HEK293 (cell line): ENCODE measurements at regions not wholly inside any gene's neighbourhood (a gene's known extent, or its start where the extent isn't known, plus 50 kb on each side); places are given as distances from the start of the nearest gene placed in this dataset.

ENCODE experiments used
- CTCF ChIA-PET: fragments of 350-600 bp; formaldehyde crosslinking; extraction: SDS; loops from one replicate; lab custom pipeline; 2021; ENCODE audit warnings: antibody characterized with exemption; lab: Yijun Ruan, JAX
- POLR2A ChIA-PET: fragments of 300-600 bp; formaldehyde crosslinking; extraction: SDS; loops from one replicate; lab custom pipeline; 2020; ENCODE audit warnings: antibody characterized with exemption, inconsistent platforms; lab: Yijun Ruan, JAX
- H3K27ac ChIP-seq: fragments of 200-500 bp; sonication (Bioruptor generic); 2 replicates; pipeline ENCODE4 v1.5.1; 2014; ENCODE audit warnings: low read depth, low read length, control low read depth, inconsistent platforms; ENCODE audit errors: extremely low read depth
- H3K36me3 ChIP-seq, 2 experiments: fragments of 200-500 bp in 1 of 2; sonication (Bioruptor generic) in 1 of 2; 1 replicate in 1 of 2; 2 replicates in 1 of 2; pipeline ENCODE4 v1.5.1; 2014 to 2017; ENCODE audit warnings: inconsistent platforms in 2 of 2, low read length in 2 of 2; ENCODE audit not compliant: control insufficient read depth in 2 of 2, insufficient read depth in 1 of 2
- H3K4me1 ChIP-seq: fragments of 200-500 bp; sonication (Bioruptor generic); 2 replicates; pipeline ENCODE4 v1.5.1; 2014; ENCODE audit warnings: mild to moderate bottlenecking, low read length, inconsistent platforms; ENCODE audit not compliant: control insufficient read depth, insufficient read depth
- H3K4me3 ChIP-seq: 2 replicates; pipeline ENCODE4 v1.5.1; 2011; ENCODE audit warnings: low read depth, mild to moderate bottlenecking, control low read depth, low read length, moderate library complexity
- H3K9me3 ChIP-seq: fragments of 200-500 bp; sonication (Bioruptor generic); 2 replicates; pipeline ENCODE4 v1.5.1; 2014; ENCODE audit warnings: low read depth, low read length, inconsistent platforms; ENCODE audit not compliant: control insufficient read depth, insufficient read depth
- GLIS1 ChIP-seq: fragments of 450-650 bp; formaldehyde crosslinking; IDR thresholded peaks from 2 replicates; pipeline ENCODE4 v1.5.1; 2016; ENCODE audit warnings: missing biosample characterization, missing genetic modification characterization
- GLIS2 ChIP-seq: fragments of 450-650 bp; formaldehyde crosslinking; IDR thresholded peaks from 2 replicates; pipeline ENCODE4 v1.5.1; 2016; ENCODE audit warnings: missing biosample characterization, missing genetic modification characterization
- YY2 ChIP-seq: fragments of 450-650 bp; formaldehyde crosslinking; IDR thresholded peaks from 2 replicates; pipeline ENCODE4 v1.5.1; 2016; ENCODE audit warnings: missing biosample characterization, missing genetic modification characterization
- ZBTB20 ChIP-seq: fragments of 450-650 bp; formaldehyde crosslinking; IDR thresholded peaks from 2 replicates; pipeline ENCODE4 v1.5.1; 2016; ENCODE audit warnings: missing biosample characterization, missing genetic modification characterization
- ZBTB21 ChIP-seq: fragments of 450-650 bp; formaldehyde crosslinking; IDR thresholded peaks from 2 replicates; pipeline ENCODE4 v1.5.1; 2017; ENCODE audit warnings: missing biosample characterization, missing genetic modification characterization
- ZNF16 ChIP-seq: fragments of 450-650 bp; formaldehyde crosslinking; IDR thresholded peaks from 2 replicates; pipeline ENCODE4 v1.5.1; 2016; ENCODE audit warnings: low read depth, missing biosample characterization, missing genetic modification characterization
- ZNF23 ChIP-seq: fragments of 450-650 bp; formaldehyde crosslinking; IDR thresholded peaks from 2 replicates; pipeline ENCODE4 v1.5.1; 2016; ENCODE audit warnings: missing biosample characterization, missing genetic modification characterization, borderline replicate concordance
- ZNF24 ChIP-seq: fragments of 450-650 bp; formaldehyde crosslinking; IDR thresholded peaks from 2 replicates; pipeline ENCODE4 v1.5.1; 2016; ENCODE audit warnings: missing biosample characterization, missing genetic modification characterization
- ZNF311 ChIP-seq: fragments of 450-650 bp; formaldehyde crosslinking; IDR thresholded peaks from 2 replicates; pipeline ENCODE4 v1.5.1; 2017; ENCODE audit warnings: missing biosample characterization, missing genetic modification characterization, borderline replicate concordance
- ZNF335 ChIP-seq: fragments of 450-650 bp; formaldehyde crosslinking; conservative IDR thresholded peaks from 2 replicates; pipeline ENCODE4 v1.5.1; 2016; ENCODE audit warnings: missing biosample characterization, missing genetic modification characterization
- ZNF394 ChIP-seq: fragments of 450-650 bp; formaldehyde crosslinking; IDR thresholded peaks from 2 replicates; pipeline ENCODE4 v1.5.1; 2016; ENCODE audit warnings: missing biosample characterization, missing genetic modification characterization, mild to moderate bottlenecking, moderate library complexity, borderline replicate concordance
- ZNF473 ChIP-seq: fragments of 450-650 bp; formaldehyde crosslinking; IDR thresholded peaks from 2 replicates; pipeline ENCODE4 v1.5.1; 2017; ENCODE audit warnings: missing biosample characterization, missing genetic modification characterization
- ZNF658 ChIP-seq: fragments of 450-650 bp; formaldehyde crosslinking; IDR thresholded peaks from 2 replicates; pipeline ENCODE4; 2016; ENCODE audit warnings: missing biosample characterization, missing genetic modification characterization
- ZNF830 ChIP-seq: fragments of 450-650 bp; IDR thresholded peaks from 2 replicates; pipeline ENCODE4 v1.5.0; 2018; ENCODE audit warnings: missing biosample characterization, missing genetic modification characterization, low read depth, mild to moderate bottlenecking, moderate library complexity
- TF ChIP-seq, protein P1 (sequence below): fragments of 450-650 bp; formaldehyde crosslinking; IDR thresholded peaks from 2 replicates; pipeline ENCODE4 v1.5.1; 2016; ENCODE audit warnings: missing biosample characterization, missing genetic modification characterization, borderline replicate concordance
- TF ChIP-seq, protein P2 (sequence below): fragments of 450-650 bp; formaldehyde crosslinking; IDR thresholded peaks from 2 replicates; pipeline ENCODE4 v1.5.1; 2016; ENCODE audit warnings: missing biosample characterization, missing genetic modification characterization
- TF ChIP-seq, protein P3 (sequence below): fragments of 450-650 bp; formaldehyde crosslinking; IDR thresholded peaks from 2 replicates; pipeline ENCODE4 v1.5.1; 2016; ENCODE audit warnings: missing biosample characterization, missing genetic modification characterization
- TF ChIP-seq, protein P4 (sequence below): fragments of 450-650 bp; formaldehyde crosslinking; IDR thresholded peaks from 2 replicates; pipeline ENCODE4 v1.5.1; 2016; ENCODE audit warnings: missing biosample characterization, missing genetic modification characterization
- TF ChIP-seq, protein P5 (sequence below): fragments of 450-650 bp; formaldehyde crosslinking; optimal IDR thresholded peaks from 2 replicates; pipeline ENCODE3; 2016; ENCODE audit warnings: missing biosample characterization, mild to moderate bottlenecking, missing genetic modification characterization
- TF ChIP-seq, protein P6 (sequence below): fragments of 450-650 bp; IDR thresholded peaks from 2 replicates; pipeline ENCODE4 v1.5.1; 2018; ENCODE audit warnings: missing biosample characterization, missing genetic modification characterization

DNA sequence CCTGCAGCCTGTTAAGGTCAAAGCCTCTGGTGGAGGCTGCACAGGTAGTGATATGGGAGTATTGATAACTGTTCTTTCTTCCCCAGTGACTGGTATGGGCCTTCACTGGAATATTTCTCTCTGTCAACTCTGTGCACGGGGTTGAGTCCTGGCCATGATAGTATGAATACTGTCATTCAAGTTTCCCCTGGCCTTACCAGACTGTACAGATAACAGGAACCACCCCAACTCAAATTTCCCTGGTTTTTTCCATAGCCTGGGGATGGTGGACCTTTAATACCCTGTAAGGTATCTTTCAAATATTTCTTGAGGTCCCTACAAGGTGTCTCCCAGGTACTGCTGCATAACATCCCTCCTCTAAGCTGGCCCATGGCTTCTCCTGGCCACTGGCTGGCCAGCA lies 51.4 kb upstream of the TNFAIP3 start:
- POLR2A ChIA-PET, result no interaction called here
- Histone ChIP-seq H3K27ac (no peak overlapping the region), H3K36me3 (no peaks in the 10 kb centered on the region), H3K4me3 (no peak overlapping the region)
- TF ChIP-seq ZNF830 (tag by site-specific recombination) (no peak), ZNF16 (no peak), ZNF23 (no peak), ZNF658 (no peak), ZNF473 (tag by site-specific recombination) (no peak), ZBTB21 (tag by site-specific recombination) (no peak), GLIS1 (tag by site-specific recombination) (no peak), ZNF335 (tag by site-specific recombination) (no peak)
- TF ChIP-seq, protein P1, sequence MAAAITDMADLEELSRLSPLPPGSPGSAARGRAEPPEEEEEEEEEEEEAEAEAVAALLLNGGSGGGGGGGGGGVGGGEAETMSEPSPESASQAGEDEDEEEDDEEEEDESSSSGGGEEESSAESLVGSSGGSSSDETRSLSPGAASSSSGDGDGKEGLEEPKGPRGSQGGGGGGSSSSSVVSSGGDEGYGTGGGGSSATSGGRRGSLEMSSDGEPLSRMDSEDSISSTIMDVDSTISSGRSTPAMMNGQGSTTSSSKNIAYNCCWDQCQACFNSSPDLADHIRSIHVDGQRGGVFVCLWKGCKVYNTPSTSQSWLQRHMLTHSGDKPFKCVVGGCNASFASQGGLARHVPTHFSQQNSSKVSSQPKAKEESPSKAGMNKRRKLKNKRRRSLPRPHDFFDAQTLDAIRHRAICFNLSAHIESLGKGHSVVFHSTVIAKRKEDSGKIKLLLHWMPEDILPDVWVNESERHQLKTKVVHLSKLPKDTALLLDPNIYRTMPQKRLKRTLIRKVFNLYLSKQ, result no peak
- TF ChIP-seq, protein P2, sequence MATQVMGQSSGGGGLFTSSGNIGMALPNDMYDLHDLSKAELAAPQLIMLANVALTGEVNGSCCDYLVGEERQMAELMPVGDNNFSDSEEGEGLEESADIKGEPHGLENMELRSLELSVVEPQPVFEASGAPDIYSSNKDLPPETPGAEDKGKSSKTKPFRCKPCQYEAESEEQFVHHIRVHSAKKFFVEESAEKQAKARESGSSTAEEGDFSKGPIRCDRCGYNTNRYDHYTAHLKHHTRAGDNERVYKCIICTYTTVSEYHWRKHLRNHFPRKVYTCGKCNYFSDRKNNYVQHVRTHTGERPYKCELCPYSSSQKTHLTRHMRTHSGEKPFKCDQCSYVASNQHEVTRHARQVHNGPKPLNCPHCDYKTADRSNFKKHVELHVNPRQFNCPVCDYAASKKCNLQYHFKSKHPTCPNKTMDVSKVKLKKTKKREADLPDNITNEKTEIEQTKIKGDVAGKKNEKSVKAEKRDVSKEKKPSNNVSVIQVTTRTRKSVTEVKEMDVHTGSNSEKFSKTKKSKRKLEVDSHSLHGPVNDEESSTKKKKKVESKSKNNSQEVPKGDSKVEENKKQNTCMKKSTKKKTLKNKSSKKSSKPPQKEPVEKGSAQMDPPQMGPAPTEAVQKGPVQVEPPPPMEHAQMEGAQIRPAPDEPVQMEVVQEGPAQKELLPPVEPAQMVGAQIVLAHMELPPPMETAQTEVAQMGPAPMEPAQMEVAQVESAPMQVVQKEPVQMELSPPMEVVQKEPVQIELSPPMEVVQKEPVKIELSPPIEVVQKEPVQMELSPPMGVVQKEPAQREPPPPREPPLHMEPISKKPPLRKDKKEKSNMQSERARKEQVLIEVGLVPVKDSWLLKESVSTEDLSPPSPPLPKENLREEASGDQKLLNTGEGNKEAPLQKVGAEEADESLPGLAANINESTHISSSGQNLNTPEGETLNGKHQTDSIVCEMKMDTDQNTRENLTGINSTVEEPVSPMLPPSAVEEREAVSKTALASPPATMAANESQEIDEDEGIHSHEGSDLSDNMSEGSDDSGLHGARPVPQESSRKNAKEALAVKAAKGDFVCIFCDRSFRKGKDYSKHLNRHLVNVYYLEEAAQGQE, result no peak
- TF ChIP-seq, all 188 proteins: peak for 0
- CTCF ChIA-PET, result interaction anchor here (0.5 kb wide), 1 partner anchor 61 kb away, joined by 6 read pairs; no protein-coding TSS in a partner anchor
- Histone ChIP-seq H3K4me1 (peaks cover 5% of the 10 kb centered on the region; the same call in 1 of the 2 replicates), H3K9me3 (no peaks in the 10 kb centered on the region)

DNA sequence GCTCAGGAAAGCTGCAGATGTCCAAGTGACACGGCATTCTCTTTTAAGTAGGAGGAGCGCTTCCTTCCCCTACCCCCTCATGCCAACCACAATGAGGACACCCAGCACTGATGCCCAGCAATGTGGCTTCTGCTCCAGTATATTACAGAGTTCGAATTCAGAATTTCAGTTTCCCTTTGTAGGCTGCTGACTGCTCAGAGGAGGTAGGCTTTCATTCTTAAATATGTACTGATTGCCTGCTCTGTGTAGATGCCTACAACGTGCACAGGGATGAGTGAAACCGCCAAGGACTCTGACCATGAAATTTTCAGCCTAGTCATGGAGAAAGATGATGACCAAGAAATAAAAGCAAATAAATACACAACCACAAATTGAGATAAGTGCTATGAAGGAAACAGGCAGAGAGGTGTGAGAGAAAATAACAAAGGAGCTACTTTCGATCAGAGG lies 50.9 kb upstream of the TNFAIP3 start:
- POLR2A ChIA-PET, result no interaction called here
- Histone ChIP-seq H3K4me3 (no peak overlapping the region), H3K4me1 (peaks cover 5% of the 10 kb centered on the region; the same call in 1 of the 2 replicates), H3K27ac (no peak overlapping the region), H3K36me3 (no peaks in the 10 kb centered on the region), H3K9me3 (no peaks in the 10 kb centered on the region)
- CTCF ChIA-PET, result interaction anchor here (0.5 to 1.0 kb wide), 3 partner anchors 16 to 745 kb away, joined by 3 to 6 read pairs (median 5); no protein-coding TSS in a partner anchor
- TF ChIP-seq ZNF311 (tag by site-specific recombination) (no peak), ZNF24 (tag by site-specific recombination) (no peak)
- TF ChIP-seq, protein P3, sequence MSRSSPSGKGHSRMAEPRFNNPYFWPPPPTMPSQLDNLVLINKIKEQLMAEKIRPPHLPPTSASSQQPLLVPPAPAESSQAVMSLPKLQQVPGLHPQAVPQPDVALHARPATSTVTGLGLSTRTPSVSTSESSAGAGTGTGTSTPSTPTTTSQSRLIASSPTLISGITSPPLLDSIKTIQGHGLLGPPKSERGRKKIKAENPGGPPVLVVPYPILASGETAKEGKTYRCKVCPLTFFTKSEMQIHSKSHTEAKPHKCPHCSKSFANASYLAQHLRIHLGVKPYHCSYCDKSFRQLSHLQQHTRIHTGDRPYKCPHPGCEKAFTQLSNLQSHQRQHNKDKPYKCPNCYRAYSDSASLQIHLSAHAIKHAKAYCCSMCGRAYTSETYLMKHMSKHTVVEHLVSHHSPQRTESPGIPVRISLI, result no peak

DNA sequence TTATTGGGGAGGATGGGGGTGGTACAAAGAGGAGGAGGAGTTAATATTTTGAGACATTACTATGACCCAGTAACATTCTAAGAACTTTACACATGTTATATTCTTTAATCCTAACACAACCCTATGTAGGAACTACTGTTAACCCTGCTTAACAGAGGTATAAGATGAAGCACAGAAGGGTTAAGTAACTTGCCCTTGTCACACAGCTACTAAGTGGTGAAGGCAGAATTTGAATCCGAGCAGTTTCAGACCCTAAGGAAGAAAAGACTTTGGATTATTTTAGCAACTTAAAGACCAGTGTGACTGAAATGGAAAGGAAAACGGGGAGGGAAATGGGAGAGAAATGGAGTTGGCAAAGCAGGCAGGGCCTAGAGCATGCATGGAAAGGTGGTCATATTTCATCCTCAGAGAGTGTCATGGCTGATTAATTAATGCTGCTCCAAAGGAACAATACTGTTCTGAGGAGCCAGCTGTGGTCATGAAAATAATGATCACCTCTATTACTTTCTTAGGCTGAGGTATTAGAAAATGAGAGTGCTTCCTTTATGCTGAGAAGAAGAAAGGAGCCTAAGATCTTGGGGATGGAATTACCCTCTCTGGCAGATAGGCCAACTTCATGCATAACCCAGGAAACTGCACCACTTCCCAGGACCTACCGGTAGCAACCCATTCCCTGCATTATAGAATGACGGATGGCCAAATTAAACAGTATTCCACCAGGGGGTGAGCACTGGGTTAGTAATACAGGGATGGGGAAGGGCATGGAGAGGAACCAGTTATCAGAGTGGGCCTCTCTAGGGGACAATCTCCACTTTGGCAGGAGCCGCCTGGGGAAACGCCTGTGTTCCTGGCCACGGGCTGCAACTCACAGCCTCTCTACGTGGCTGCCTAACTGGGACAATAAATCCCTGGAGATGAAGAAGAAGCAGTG lies 50.1 kb upstream of the TNFAIP3 start:
- CTCF ChIA-PET, result interaction anchor here (0.6 to 1.0 kb wide), 2 partner anchors 17 to 745 kb away, joined by 3 to 5 read pairs; no protein-coding TSS in a partner anchor
- no peak overlapping the region for H3K27ac ChIP-seq
- no peak for TF ChIP-seq GLIS2 (tag by site-specific recombination)
- no peak for TF ChIP-seq ZNF394 (tag by site-specific recombination)
- TF ChIP-seq YY2, result no peak
- TF ChIP-seq ZBTB20 (tag by site-specific recombination), result peak; percentile 51; the same call in 1 of the 2 replicates
- TF ChIP-seq, protein P4, sequence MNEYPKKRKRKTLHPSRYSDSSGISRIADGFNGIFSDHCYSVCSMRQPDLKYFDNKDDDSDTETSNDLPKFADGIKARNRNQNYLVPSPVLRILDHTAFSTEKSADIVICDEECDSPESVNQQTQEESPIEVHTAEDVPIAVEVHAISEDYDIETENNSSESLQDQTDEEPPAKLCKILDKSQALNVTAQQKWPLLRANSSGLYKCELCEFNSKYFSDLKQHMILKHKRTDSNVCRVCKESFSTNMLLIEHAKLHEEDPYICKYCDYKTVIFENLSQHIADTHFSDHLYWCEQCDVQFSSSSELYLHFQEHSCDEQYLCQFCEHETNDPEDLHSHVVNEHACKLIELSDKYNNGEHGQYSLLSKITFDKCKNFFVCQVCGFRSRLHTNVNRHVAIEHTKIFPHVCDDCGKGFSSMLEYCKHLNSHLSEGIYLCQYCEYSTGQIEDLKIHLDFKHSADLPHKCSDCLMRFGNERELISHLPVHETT (tag by site-specific recombination), result no peak
- TF ChIP-seq, protein P5, sequence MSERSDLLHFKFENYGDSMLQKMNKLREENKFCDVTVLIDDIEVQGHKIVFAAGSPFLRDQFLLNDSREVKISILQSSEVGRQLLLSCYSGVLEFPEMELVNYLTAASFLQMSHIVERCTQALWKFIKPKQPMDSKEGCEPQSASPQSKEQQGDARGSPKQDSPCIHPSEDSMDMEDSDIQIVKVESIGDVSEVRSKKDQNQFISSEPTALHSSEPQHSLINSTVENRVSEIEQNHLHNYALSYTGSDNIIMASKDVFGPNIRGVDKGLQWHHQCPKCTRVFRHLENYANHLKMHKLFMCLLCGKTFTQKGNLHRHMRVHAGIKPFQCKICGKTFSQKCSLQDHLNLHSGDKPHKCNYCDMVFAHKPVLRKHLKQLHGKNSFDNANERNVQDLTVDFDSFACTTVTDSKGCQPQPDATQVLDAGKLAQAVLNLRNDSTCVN (tag by site-specific recombination), result no peak
- TF ChIP-seq, protein P6, sequence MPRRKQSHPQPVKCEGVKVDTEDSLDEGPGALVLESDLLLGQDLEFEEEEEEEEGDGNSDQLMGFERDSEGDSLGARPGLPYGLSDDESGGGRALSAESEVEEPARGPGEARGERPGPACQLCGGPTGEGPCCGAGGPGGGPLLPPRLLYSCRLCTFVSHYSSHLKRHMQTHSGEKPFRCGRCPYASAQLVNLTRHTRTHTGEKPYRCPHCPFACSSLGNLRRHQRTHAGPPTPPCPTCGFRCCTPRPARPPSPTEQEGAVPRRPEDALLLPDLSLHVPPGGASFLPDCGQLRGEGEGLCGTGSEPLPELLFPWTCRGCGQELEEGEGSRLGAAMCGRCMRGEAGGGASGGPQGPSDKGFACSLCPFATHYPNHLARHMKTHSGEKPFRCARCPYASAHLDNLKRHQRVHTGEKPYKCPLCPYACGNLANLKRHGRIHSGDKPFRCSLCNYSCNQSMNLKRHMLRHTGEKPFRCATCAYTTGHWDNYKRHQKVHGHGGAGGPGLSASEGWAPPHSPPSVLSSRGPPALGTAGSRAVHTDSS, result no peak

More for the DNA sequence above, 50.1 kb upstream of the TNFAIP3 start:
- no peaks in the 10 kb centered on the region for H3K9me3 ChIP-seq
- H3K4me3 ChIP-seq, result no peak overlapping the region
- no peaks in the 10 kb centered on the region for H3K36me3 ChIP-seq
- H3K4me1 ChIP-seq, result no peaks in the 10 kb centered on the region
- POLR2A ChIA-PET, result no interaction called here
